Adrenal gland (tissue), 9 donors: ENCODE measurements at regions not wholly inside any gene's neighbourhood (a gene's known extent, or its start where the extent isn't known, plus 50 kb on each side); places are given as distances from the start of the nearest gene placed in this dataset.

Source experiments
- DNase-seq, 7 donors: peaks; one replicate each; pipeline ENCODE4 v3.0.0-alpha.2; 2019 to 2020
- H3K27ac ChIP-seq, 5 donors: fragments of 200-600 bp; sonication (generic) in 4 of 5; 1 replicate in 3 of 5; 2 replicates in 2 of 5; pipeline versions ENCODE4 v1.5.1 to v1.8.0; 2016 to 2020; ENCODE audit warnings: mild to moderate bottlenecking in 1 of 5
- H3K27me3 ChIP-seq: fragments of 200-600 bp; 2 replicates; pipeline ENCODE4 v1.8.0; 2021
- H3K36me3 ChIP-seq, 2 donors: fragments of 200-600 bp; replicated peaks in 1 of 2; 1 replicate in 1 of 2; 2 replicates in 1 of 2; pipeline versions ENCODE4 v1.5.1 to v1.8.0; 2018 to 2022
- H3K4me1 ChIP-seq, 2 donors: fragments of 200-600 bp; replicated peaks in 1 of 2; 1 replicate in 1 of 2; 2 replicates in 1 of 2; pipeline versions ENCODE4 v1.5.1 to v1.8.0; 2018 to 2021
- H3K4me3 ChIP-seq, 4 donors: fragments of 200-600 bp; sonication (generic) in 3 of 4; one replicate each; pipeline ENCODE4 v1.5.1; 2016 to 2018
- H3K9me3 ChIP-seq, 3 donors: fragments of 200-600 bp; sonication (generic) in 1 of 3; replicated peaks in 1 of 3; 1 replicate in 2 of 3; 2 replicates in 1 of 3; pipeline versions ENCODE4 v1.5.1 to v1.8.0; 2016 to 2021
- POLR2A ChIP-seq, 2 donors: fragments of 450-650 bp; IDR thresholded peaks; one replicate each; pipeline ENCODE4 v1.6.1; 2017; ENCODE audit warnings: antibody characterized with exemption in 2 of 2, mild to moderate bottlenecking in 2 of 2, moderate library complexity in 1 of 2
- whole genome bisulfite sequencing, 4 donors: extraction: QIAGEN DNeasy Blood & Tissue Kit in 2 of 4; methylation state at CpG; one replicate each; pipeline versions ENCODE4 v1.1.5 to v1.1.7; 2013 to 2017; 5-methylcytosine and 5-hydroxymethylcytosine counted together
- intact Hi-C, 2 donors: fragments of 100-400 bp; cut with DNase I; formaldehyde crosslinking; loops; one replicate each; pipeline versions ENCODE4 v1.14.1 to v1.15.0; 2022 to 2023
- TF ChIP-seq, protein P1 (sequence below), 6 experiments: fragments of 450-650 bp in 4 of 6; fragments of 200-600 bp in 2 of 6; sonication (generic) in 1 of 6; IDR thresholded peaks; 1 replicate in 5 of 6; 2 replicates in 1 of 6; pipeline versions ENCODE4 v1.5.1 to v1.8.0; 2016 to 2021; ENCODE audit warnings: antibody characterized with exemption in 6 of 6, mild to moderate bottlenecking in 2 of 6, moderate library complexity in 1 of 6
- donor health status: healthy with polysubstance abuse.
- donor health status: Bipolar disorder and iron deficiency.
- donor health status: DM: yes; HTN: yes; CAD: no.
- donor health status: DM: no; HTN: no; CAD: no.
- donor health status: DM: no; HTN: no; CAD: no.

- Histone ChIP-seq H3K27ac (no peak overlapping the region), H3K36me3 (no peaks in the 10 kb centered on the region), H3K9me3 (no peaks in the 10 kb centered on the region), H3K4me1 (no peaks in the 10 kb centered on the region), H3K27me3 (peaks cover 3% of the 10 kb centered on the region), H3K4me3 (no peak overlapping the region)
- no peak for DNase-seq
- TF ChIP-seq, protein P1, sequence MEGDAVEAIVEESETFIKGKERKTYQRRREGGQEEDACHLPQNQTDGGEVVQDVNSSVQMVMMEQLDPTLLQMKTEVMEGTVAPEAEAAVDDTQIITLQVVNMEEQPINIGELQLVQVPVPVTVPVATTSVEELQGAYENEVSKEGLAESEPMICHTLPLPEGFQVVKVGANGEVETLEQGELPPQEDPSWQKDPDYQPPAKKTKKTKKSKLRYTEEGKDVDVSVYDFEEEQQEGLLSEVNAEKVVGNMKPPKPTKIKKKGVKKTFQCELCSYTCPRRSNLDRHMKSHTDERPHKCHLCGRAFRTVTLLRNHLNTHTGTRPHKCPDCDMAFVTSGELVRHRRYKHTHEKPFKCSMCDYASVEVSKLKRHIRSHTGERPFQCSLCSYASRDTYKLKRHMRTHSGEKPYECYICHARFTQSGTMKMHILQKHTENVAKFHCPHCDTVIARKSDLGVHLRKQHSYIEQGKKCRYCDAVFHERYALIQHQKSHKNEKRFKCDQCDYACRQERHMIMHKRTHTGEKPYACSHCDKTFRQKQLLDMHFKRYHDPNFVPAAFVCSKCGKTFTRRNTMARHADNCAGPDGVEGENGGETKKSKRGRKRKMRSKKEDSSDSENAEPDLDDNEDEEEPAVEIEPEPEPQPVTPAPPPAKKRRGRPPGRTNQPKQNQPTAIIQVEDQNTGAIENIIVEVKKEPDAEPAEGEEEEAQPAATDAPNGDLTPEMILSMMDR (IDR thresholded peaks at IDR 0.05), result no peak
- no peak for TF ChIP-seq POLR2A (IDR thresholded peaks at IDR 0.05)
- intact Hi-C loops, result no loop called here
- WGBS, 4 donors, result 83 to 91% (median 87%) methylated on average over 11 to 12 of the region's 12 CpGs
These were observed 99.4 kb downstream of the RBFOX3 start for GRCh38 chr17:79511471-79511870.

GRCh38 chr17:79510071-79510470, 100.8 kb downstream of the RBFOX3 start:
- Histone ChIP-seq H3K4me3 (no peak overlapping the region), H3K27ac (no peak overlapping the region), H3K27me3 (peaks cover 4% of the 10 kb centered on the region), H3K36me3 (no peaks in the 10 kb centered on the region), H3K4me1 (no peaks in the 10 kb centered on the region), H3K9me3 (no peaks in the 10 kb centered on the region)
- no peak for TF ChIP-seq POLR2A (IDR thresholded peaks at IDR 0.05)
- TF ChIP-seq, protein P1 (IDR thresholded peaks at IDR 0.05), result no peak
- intact Hi-C loops, result no loop called here
- 80 to 87% (median 87%) methylated on average over 18 of the region's 18 CpGs for WGBS, 4 donors
- no peak for DNase-seq

GRCh38 chr17:79509490-79509889, 101.4 kb downstream of the RBFOX3 start:
- no peak overlapping the region for H3K27ac ChIP-seq
- no peak for DNase-seq
- WGBS, 4 donors, result 37 to 56% (median 53%) methylated on average over 10 to 14 of the region's 14 CpGs
- intact Hi-C loops, result no loop called here
- no peaks in the 10 kb centered on the region for H3K4me1 ChIP-seq
- H3K4me3 ChIP-seq, result no peak overlapping the region
- H3K36me3 ChIP-seq, result no peaks in the 10 kb centered on the region
- peaks cover 4% of the 10 kb centered on the region for H3K27me3 ChIP-seq
- H3K9me3 ChIP-seq, result no peaks in the 10 kb centered on the region
- TF ChIP-seq, protein P1 (IDR thresholded peaks at IDR 0.05), result no peak
- TF ChIP-seq POLR2A (IDR thresholded peaks at IDR 0.05), result no peak

- TF ChIP-seq POLR2A (IDR thresholded peaks at IDR 0.05), result no peak
- intact Hi-C loops, result no loop called here
- Histone ChIP-seq H3K27ac (no peak overlapping the region), H3K27me3 (peaks cover 7% of the 10 kb centered on the region), H3K4me3 (no peak overlapping the region), H3K4me1 (no peaks in the 10 kb centered on the region), H3K9me3 (no peaks in the 10 kb centered on the region), H3K36me3 (no peaks in the 10 kb centered on the region)
- DNase-seq, result no peak
- 63 to 75% (median 69%) methylated on average over 5 to 18 of the region's 18 CpGs for WGBS, 4 donors
These were observed 101.8 kb downstream of the RBFOX3 start for GRCh38 chr17:79509008-79509407.

- 45 to 58% (median 49%) methylated on average over 15 to 22 of the region's 22 CpGs for WGBS, 4 donors
- TF ChIP-seq POLR2A (IDR thresholded peaks at IDR 0.05), result no peak
- TF ChIP-seq, protein P1 (IDR thresholded peaks at IDR 0.05), result no peak
These were observed 102.5 kb downstream of the RBFOX3 start for GRCh38 chr17:79508291-79508716.

More at GRCh38 chr17:79508291-79508716, 102.5 kb downstream of the RBFOX3 start:
- no peaks in the 10 kb centered on the region for H3K9me3 ChIP-seq
- no peaks in the 10 kb centered on the region for H3K4me1 ChIP-seq
- H3K27ac ChIP-seq, result no peak overlapping the region
- intact Hi-C loops, result no loop called here
- H3K27me3 ChIP-seq, result peaks cover 11% of the 10 kb centered on the region
- DNase-seq, result no peak
- H3K36me3 ChIP-seq, result no peaks in the 10 kb centered on the region
- H3K4me3 ChIP-seq, result no peak overlapping the region
